GM23338 (cell line): ENCODE measurements at regions not wholly inside any gene's neighbourhood (a gene's known extent, or its start where the extent isn't known, plus 50 kb on each side); places are given as distances from the start of the nearest gene placed in this dataset.

ENCODE experiments used
- CREB1 ChIP-seq: fragments of 250-450 bp; sonication (Bioruptor Pico); IDR thresholded peaks from 2 replicates; pipeline ENCODE4 v1.5.0; 2020; ENCODE audit warnings: low read depth, mild to moderate bottlenecking, moderate library complexity
- EZH2 ChIP-seq: fragments of 200-600 bp; sonication (generic); IDR thresholded peaks from one replicate; pipeline ENCODE4 v1.8.0; 2017; ENCODE audit warnings: antibody characterized with exemption, mild to moderate bottlenecking, low read depth; ENCODE audit not compliant: unreplicated experiment
- EZH2phosphoT487 ChIP-seq: fragments of 200-600 bp; sonication (generic); IDR thresholded peaks from one replicate; pipeline ENCODE4 v1.8.1; 2018; ENCODE audit warnings: antibody characterized with exemption; ENCODE audit not compliant: unreplicated experiment
- JUNB ChIP-seq: IDR thresholded peaks from one replicate; pipeline ENCODE4 v1.6.1; 2016; ENCODE audit warnings: antibody characterized with exemption; ENCODE audit not compliant: unreplicated experiment
- NANOG ChIP-seq: IDR thresholded peaks from 2 replicates; pipeline ENCODE4 v1.6.1; 2016; ENCODE audit warnings: antibody characterized with exemption, borderline replicate concordance
- POLR2AphosphoS5 ChIP-seq: IDR thresholded peaks from 2 replicates; pipeline ENCODE4 v1.6.1; 2016; ENCODE audit warnings: antibody characterized with exemption, low read depth
- STAT1 ChIP-seq: IDR thresholded peaks from one replicate; pipeline ENCODE4 v1.6.1; 2016; ENCODE audit warnings: antibody characterized with exemption; ENCODE audit not compliant: unreplicated experiment
- TF ChIP-seq, protein P1 (sequence below), 2 experiments: fragments of 200-600 bp in 1 of 2; sonication (generic) in 1 of 2; conservative IDR thresholded peaks; 2 replicates each; pipeline versions ENCODE4 v1.5.1 to v1.6.1; 2016 to 2017; ENCODE audit warnings: antibody characterized with exemption in 2 of 2, low read depth in 2 of 2, mild to moderate bottlenecking in 2 of 2, moderate library complexity in 1 of 2
- TF ChIP-seq, protein P2 (sequence below): IDR thresholded peaks from one replicate; pipeline ENCODE4 v1.6.1; 2018; ENCODE audit warnings: antibody characterized with exemption; ENCODE audit not compliant: unreplicated experiment
- TF ChIP-seq, protein P3 (sequence below): IDR thresholded peaks from 2 replicates; pipeline ENCODE4 v1.6.1; 2016; ENCODE audit warnings: antibody characterized with exemption
- TF ChIP-seq, protein P4 (sequence below): fragments of 250-450 bp; sonication (Bioruptor Pico); IDR thresholded peaks from 2 replicates; pipeline ENCODE4 v1.5.0; 2020; ENCODE audit warnings: mild to moderate bottlenecking, moderate library complexity

DNA sequence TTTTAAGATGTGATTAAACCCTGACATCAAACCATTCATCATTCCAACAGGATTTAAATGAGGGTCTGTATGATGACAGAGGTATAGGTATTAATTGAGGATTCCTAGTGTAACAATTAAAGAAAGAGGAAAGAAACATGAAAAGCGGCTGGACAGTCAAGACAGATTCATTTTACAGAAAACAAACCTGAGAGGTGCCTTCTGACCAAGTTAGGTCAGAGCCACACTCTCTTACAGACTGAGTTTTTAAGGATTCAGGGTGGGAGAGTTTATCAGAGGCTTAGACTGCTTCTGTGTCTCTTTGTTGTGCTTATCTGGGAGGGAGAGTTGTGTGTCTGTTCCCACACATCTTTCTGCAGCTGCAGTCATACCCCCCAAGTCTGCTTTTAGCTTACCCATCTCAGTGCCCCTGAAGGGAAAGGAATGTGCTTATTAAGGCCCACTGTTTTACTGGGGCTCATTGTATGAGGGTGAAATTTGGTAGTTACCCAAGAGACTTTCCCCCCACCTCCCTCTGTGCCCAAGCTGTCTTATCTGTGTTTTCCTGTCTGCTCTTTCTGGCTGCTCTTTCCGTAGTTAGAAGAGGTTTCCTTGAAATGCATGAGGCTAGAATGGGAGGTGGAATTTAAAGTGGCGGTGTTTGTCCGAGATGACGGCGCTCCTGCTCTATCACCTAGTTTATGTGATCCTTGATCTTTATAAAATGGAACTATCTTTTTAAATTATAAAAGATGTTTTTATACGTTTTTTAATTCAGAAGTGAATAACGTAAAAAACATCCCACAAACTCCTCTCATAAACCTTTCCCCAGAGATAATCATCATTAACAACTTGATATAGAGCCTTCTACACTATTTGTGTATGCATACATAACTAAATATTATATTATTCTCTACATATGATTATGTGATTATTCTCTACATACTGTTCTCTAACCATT is 96.0 kb upstream of the TNFSF4 start:
- TF ChIP-seq, protein P1, sequence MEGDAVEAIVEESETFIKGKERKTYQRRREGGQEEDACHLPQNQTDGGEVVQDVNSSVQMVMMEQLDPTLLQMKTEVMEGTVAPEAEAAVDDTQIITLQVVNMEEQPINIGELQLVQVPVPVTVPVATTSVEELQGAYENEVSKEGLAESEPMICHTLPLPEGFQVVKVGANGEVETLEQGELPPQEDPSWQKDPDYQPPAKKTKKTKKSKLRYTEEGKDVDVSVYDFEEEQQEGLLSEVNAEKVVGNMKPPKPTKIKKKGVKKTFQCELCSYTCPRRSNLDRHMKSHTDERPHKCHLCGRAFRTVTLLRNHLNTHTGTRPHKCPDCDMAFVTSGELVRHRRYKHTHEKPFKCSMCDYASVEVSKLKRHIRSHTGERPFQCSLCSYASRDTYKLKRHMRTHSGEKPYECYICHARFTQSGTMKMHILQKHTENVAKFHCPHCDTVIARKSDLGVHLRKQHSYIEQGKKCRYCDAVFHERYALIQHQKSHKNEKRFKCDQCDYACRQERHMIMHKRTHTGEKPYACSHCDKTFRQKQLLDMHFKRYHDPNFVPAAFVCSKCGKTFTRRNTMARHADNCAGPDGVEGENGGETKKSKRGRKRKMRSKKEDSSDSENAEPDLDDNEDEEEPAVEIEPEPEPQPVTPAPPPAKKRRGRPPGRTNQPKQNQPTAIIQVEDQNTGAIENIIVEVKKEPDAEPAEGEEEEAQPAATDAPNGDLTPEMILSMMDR (conservative IDR thresholded peaks at IDR 0.05; ENCODE audit: low read depth in 2 of 2) = no peak
- TF ChIP-seq CREB1 (no peak), POLR2AphosphoS5 (no peak), EZH2 (no peak), NANOG (no peak), EZH2phosphoT487 (no peak), JUNB (no peak), STAT1 (no peak)
- TF ChIP-seq, protein P2, sequence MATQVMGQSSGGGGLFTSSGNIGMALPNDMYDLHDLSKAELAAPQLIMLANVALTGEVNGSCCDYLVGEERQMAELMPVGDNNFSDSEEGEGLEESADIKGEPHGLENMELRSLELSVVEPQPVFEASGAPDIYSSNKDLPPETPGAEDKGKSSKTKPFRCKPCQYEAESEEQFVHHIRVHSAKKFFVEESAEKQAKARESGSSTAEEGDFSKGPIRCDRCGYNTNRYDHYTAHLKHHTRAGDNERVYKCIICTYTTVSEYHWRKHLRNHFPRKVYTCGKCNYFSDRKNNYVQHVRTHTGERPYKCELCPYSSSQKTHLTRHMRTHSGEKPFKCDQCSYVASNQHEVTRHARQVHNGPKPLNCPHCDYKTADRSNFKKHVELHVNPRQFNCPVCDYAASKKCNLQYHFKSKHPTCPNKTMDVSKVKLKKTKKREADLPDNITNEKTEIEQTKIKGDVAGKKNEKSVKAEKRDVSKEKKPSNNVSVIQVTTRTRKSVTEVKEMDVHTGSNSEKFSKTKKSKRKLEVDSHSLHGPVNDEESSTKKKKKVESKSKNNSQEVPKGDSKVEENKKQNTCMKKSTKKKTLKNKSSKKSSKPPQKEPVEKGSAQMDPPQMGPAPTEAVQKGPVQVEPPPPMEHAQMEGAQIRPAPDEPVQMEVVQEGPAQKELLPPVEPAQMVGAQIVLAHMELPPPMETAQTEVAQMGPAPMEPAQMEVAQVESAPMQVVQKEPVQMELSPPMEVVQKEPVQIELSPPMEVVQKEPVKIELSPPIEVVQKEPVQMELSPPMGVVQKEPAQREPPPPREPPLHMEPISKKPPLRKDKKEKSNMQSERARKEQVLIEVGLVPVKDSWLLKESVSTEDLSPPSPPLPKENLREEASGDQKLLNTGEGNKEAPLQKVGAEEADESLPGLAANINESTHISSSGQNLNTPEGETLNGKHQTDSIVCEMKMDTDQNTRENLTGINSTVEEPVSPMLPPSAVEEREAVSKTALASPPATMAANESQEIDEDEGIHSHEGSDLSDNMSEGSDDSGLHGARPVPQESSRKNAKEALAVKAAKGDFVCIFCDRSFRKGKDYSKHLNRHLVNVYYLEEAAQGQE = no peak
- TF ChIP-seq, protein P3, sequence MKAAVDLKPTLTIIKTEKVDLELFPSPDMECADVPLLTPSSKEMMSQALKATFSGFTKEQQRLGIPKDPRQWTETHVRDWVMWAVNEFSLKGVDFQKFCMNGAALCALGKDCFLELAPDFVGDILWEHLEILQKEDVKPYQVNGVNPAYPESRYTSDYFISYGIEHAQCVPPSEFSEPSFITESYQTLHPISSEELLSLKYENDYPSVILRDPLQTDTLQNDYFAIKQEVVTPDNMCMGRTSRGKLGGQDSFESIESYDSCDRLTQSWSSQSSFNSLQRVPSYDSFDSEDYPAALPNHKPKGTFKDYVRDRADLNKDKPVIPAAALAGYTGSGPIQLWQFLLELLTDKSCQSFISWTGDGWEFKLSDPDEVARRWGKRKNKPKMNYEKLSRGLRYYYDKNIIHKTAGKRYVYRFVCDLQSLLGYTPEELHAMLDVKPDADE = no peak
- TF ChIP-seq, protein P4, sequence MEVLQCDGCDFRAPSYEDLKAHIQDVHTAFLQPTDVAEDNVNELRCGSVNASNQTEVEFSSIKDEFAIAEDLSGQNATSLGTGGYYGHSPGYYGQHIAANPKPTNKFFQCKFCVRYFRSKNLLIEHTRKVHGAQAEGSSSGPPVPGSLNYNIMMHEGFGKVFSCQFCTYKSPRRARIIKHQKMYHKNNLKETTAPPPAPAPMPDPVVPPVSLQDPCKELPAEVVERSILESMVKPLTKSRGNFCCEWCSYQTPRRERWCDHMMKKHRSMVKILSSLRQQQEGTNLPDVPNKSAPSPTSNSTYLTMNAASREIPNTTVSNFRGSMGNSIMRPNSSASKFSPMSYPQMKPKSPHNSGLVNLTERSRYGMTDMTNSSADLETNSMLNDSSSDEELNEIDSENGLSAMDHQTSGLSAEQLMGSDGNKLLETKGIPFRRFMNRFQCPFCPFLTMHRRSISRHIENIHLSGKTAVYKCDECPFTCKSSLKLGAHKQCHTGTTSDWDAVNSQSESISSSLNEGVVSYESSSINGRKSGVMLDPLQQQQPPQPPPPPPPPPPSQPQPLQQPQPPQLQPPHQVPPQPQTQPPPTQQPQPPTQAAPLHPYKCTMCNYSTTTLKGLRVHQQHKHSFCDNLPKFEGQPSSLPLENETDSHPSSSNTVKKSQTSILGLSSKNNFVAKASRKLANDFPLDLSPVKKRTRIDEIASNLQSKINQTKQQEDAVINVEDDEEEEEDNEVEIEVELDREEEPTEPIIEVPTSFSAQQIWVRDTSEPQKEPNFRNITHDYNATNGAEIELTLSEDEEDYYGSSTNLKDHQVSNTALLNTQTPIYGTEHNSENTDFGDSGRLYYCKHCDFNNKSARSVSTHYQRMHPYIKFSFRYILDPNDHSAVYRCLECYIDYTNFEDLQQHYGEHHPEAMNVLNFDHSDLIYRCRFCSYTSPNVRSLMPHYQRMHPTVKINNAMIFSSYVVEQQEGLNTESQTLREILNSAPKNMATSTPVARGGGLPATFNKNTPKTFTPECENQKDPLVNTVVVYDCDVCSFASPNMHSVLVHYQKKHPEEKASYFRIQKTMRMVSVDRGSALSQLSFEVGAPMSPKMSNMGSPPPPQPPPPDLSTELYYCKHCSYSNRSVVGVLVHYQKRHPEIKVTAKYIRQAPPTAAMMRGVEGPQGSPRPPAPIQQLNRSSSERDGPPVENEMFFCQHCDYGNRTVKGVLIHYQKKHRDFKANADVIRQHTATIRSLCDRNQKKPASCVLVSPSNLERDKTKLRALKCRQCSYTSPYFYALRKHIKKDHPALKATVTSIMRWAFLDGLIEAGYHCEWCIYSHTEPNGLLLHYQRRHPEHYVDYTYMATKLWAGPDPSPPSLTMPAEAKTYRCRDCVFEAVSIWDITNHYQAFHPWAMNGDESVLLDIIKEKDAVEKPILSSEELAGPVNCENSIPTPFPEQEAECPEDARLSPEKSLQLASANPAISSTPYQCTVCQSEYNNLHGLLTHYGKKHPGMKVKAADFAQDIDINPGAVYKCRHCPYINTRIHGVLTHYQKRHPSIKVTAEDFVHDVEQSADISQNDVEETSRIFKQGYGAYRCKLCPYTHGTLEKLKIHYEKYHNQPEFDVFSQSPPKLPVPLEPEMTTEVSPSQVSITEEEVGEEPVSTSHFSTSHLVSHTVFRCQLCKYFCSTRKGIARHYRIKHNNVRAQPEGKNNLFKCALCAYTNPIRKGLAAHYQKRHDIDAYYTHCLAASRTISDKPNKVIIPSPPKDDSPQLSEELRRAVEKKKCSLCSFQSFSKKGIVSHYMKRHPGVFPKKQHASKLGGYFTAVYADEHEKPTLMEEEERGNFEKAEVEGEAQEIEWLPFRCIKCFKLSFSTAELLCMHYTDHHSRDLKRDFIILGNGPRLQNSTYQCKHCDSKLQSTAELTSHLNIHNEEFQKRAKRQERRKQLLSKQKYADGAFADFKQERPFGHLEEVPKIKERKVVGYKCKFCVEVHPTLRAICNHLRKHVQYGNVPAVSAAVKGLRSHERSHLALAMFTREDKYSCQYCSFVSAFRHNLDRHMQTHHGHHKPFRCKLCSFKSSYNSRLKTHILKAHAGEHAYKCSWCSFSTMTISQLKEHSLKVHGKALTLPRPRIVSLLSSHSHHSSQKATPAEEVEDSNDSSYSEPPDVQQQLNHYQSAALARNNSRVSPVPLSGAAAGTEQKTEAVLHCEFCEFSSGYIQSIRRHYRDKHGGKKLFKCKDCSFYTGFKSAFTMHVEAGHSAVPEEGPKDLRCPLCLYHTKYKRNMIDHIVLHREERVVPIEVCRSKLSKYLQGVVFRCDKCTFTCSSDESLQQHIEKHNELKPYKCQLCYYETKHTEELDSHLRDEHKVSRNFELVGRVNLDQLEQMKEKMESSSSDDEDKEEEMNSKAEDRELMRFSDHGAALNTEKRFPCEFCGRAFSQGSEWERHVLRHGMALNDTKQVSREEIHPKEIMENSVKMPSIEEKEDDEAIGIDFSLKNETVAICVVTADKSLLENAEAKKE (CRISPR knock-in tag) = no peak
